Liver (tissue), 7 donors: ENCODE measurements at regions not wholly inside any gene's neighbourhood (a gene's known extent, or its start where the extent isn't known, plus 50 kb on each side); places are given as distances from the start of the nearest gene placed in this dataset.

Experiments
- DNase-seq: peaks from one replicate; pipeline ENCODE4 v3.0.0-alpha.2; 2017; ENCODE audit warnings: low spot score
- H3K27ac ChIP-seq, 2 donors: one replicate each; pipeline ENCODE4 v1.7.0; 2013; ENCODE audit warnings: inconsistent platforms in 2 of 2, low read length in 2 of 2, control low read depth in 1 of 2, low read depth in 1 of 2, mild to moderate bottlenecking in 1 of 2
- H3K27me3 ChIP-seq, 4 donors: one replicate each; pipeline versions ENCODE4 v1.6.1 to v1.7.0; 2013; ENCODE audit warnings: low read length in 3 of 4, inconsistent platforms in 1 of 4, mild to moderate bottlenecking in 1 of 4, moderate library complexity in 1 of 4; ENCODE audit not compliant: control insufficient read depth in 4 of 4, insufficient read depth in 4 of 4
- H3K36me3 ChIP-seq, 4 donors: one replicate each; pipeline versions ENCODE4 v1.6.1 to v1.7.0; 2013; ENCODE audit warnings: low read length in 3 of 4, mild to moderate bottlenecking in 3 of 4, low read depth in 1 of 4, moderate library complexity in 1 of 4; ENCODE audit not compliant: control insufficient read depth in 4 of 4, insufficient read depth in 3 of 4
- H3K4me1 ChIP-seq, 4 donors: one replicate each; pipeline versions ENCODE4 v1.6.1 to v1.7.0; 2013; ENCODE audit warnings: low read length in 3 of 4, mild to moderate bottlenecking in 3 of 4, moderate library complexity in 1 of 4; ENCODE audit not compliant: control insufficient read depth in 4 of 4, insufficient read depth in 4 of 4
- H3K4me3 ChIP-seq, 3 donors: one replicate each; pipeline versions ENCODE4 v1.6.1 to v1.7.0; 2013; ENCODE audit warnings: low read length in 3 of 3, control low read depth in 1 of 3, low read depth in 1 of 3, mild to moderate bottlenecking in 1 of 3
- H3K9ac ChIP-seq, 2 donors: one replicate each; pipeline ENCODE4 v1.7.0; 2013; ENCODE audit warnings: low read length in 2 of 2, mild to moderate bottlenecking in 2 of 2, moderate library complexity in 2 of 2, control low read depth in 1 of 2, low read depth in 1 of 2
- H3K9me3 ChIP-seq, 4 donors: one replicate each; pipeline versions ENCODE4 v1.6.1 to v1.7.0; 2013; ENCODE audit warnings: low read length in 3 of 4; ENCODE audit not compliant: control insufficient read depth in 4 of 4
- EGR1 ChIP-seq, 2 donors: IDR thresholded peaks; 2 replicates each; pipeline ENCODE4 v1.6.1; 2016 to 2018; ENCODE audit warnings: antibody characterized with exemption in 2 of 2, low read depth in 2 of 2
- FOXA1 ChIP-seq: IDR thresholded peaks from 2 replicates; pipeline ENCODE4 v1.6.1; 2016; ENCODE audit warnings: antibody characterized with exemption
- FOXA2 ChIP-seq: IDR thresholded peaks from 2 replicates; pipeline ENCODE4 v1.6.1; 2016; ENCODE audit warnings: antibody characterized with exemption
- GABPA ChIP-seq, 2 donors: IDR thresholded peaks in 1 of 2; conservative IDR thresholded peaks in 1 of 2; 2 replicates each; pipeline ENCODE4 v1.6.1; 2016; ENCODE audit warnings: antibody characterized with exemption in 2 of 2, mild to moderate bottlenecking in 1 of 2, moderate library complexity in 1 of 2
- HNF4A ChIP-seq, 2 donors: conservative IDR thresholded peaks; 2 replicates each; pipeline ENCODE4 v1.6.1; 2016; ENCODE audit warnings: antibody characterized with exemption in 2 of 2, mild to moderate bottlenecking in 2 of 2
- HNF4G ChIP-seq: IDR thresholded peaks from 2 replicates; pipeline ENCODE4 v1.6.1; 2016; ENCODE audit warnings: antibody characterized with exemption
- JUND ChIP-seq, 2 donors: IDR thresholded peaks; 2 replicates each; pipeline ENCODE4 v1.6.1; 2016; ENCODE audit warnings: antibody characterized with exemption in 2 of 2
- NR2F2 ChIP-seq: IDR thresholded peaks from 2 replicates; pipeline ENCODE4 v1.6.1; 2016; ENCODE audit warnings: antibody characterized with exemption
- RAD21 ChIP-seq, 2 donors: IDR thresholded peaks; 2 replicates each; pipeline ENCODE4 v1.6.1; 2016; ENCODE audit warnings: antibody characterized with exemption in 2 of 2, mild to moderate bottlenecking in 2 of 2
- RXRA ChIP-seq, 2 donors: IDR thresholded peaks; 2 replicates each; pipeline ENCODE4 v1.6.1; 2017 to 2018; ENCODE audit warnings: antibody characterized with exemption in 2 of 2, mild to moderate bottlenecking in 1 of 2
- SP1 ChIP-seq: IDR thresholded peaks from 2 replicates; pipeline ENCODE4 v1.6.1; 2018; ENCODE audit warnings: antibody characterized with exemption, mild to moderate bottlenecking
- TAF1 ChIP-seq: conservative IDR thresholded peaks from 2 replicates; pipeline ENCODE4 v1.6.1; 2016; ENCODE audit warnings: antibody characterized with exemption, mild to moderate bottlenecking
- YY1 ChIP-seq: IDR thresholded peaks from 2 replicates; pipeline ENCODE4 v1.6.1; 2016; ENCODE audit warnings: antibody characterized with exemption, mild to moderate bottlenecking
- WGBS: extraction: QIAGEN DNeasy Blood & Tissue Kit; methylation state at CpG from one replicate; pipeline ENCODE4 v1.1.7; 2013; 5-methylcytosine and 5-hydroxymethylcytosine counted together
- TF ChIP-seq, protein P1 (sequence below): IDR thresholded peaks from 2 replicates; pipeline ENCODE4 v1.6.1; 2016; ENCODE audit warnings: antibody characterized with exemption
- TF ChIP-seq, protein P2 (sequence below): IDR thresholded peaks from 2 replicates; pipeline ENCODE4 v1.6.1; 2016; ENCODE audit warnings: antibody characterized with exemption
- TF ChIP-seq, protein P3 (sequence below): IDR thresholded peaks from 2 replicates; pipeline ENCODE4 v1.6.1; 2016; ENCODE audit warnings: antibody characterized with exemption, mild to moderate bottlenecking
- TF ChIP-seq, protein P4 (sequence below): IDR thresholded peaks from 2 replicates; pipeline ENCODE4 v1.6.1; 2016; ENCODE audit warnings: antibody characterized with exemption
- donor health status: healthy.
- donor health status: healthy.
- donor health status: healthy.
- donor health status: healthy.

DNA sequence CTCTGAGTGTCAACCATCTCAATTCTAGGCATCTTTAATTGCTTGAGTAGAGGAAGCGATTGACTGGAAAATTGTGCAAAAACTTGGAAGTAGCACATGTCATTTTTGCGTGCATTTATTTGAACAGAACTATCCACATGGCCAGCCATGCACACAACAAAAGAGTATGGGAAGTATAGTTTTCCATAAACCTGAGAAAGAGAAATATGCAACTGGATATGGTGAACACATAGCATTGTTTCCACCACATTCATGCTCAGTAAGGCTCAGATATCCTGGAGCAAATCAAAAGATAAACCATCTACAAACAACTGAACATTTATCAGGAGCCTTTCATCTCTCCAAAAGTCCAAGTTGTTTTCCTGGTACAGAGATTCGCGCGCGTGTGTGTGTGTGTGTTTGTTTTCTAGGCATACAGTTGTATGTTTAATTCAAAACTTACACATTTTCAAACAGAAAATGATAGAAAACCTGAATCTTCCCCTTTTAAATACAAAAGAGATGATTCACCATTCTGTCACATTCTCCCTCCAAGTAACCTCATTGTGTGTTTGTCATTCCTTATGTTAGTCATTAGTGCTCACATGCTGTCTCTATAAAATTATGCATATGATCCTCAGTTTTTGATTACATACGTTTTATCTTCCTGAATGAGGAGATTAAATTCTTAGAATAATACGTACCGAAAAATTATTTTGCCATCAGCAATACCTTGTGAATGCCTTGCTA, 780.4 kb upstream of the NRXN1 start:
- TF ChIP-seq SP1 (no peak), EGR1 (IDR thresholded peaks at IDR 0.05; ENCODE audit: low read depth in 2 of 2) (no peak), NR2F2 (no peak), FOXA2 (no peak), HNF4G (no peak), RXRA (IDR thresholded peaks at IDR 0.05) (no peak), JUND (IDR thresholded peaks at IDR 0.05) (no peak), FOXA1 (no peak), YY1 (no peak)
- TF ChIP-seq, protein P1, sequence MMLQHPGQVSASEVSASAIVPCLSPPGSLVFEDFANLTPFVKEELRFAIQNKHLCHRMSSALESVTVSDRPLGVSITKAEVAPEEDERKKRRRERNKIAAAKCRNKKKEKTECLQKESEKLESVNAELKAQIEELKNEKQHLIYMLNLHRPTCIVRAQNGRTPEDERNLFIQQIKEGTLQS, result no peak
- TF ChIP-seq, protein P2, sequence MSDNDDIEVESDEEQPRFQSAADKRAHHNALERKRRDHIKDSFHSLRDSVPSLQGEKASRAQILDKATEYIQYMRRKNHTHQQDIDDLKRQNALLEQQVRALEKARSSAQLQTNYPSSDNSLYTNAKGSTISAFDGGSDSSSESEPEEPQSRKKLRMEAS, result no peak
- TF ChIP-seq, protein P3, sequence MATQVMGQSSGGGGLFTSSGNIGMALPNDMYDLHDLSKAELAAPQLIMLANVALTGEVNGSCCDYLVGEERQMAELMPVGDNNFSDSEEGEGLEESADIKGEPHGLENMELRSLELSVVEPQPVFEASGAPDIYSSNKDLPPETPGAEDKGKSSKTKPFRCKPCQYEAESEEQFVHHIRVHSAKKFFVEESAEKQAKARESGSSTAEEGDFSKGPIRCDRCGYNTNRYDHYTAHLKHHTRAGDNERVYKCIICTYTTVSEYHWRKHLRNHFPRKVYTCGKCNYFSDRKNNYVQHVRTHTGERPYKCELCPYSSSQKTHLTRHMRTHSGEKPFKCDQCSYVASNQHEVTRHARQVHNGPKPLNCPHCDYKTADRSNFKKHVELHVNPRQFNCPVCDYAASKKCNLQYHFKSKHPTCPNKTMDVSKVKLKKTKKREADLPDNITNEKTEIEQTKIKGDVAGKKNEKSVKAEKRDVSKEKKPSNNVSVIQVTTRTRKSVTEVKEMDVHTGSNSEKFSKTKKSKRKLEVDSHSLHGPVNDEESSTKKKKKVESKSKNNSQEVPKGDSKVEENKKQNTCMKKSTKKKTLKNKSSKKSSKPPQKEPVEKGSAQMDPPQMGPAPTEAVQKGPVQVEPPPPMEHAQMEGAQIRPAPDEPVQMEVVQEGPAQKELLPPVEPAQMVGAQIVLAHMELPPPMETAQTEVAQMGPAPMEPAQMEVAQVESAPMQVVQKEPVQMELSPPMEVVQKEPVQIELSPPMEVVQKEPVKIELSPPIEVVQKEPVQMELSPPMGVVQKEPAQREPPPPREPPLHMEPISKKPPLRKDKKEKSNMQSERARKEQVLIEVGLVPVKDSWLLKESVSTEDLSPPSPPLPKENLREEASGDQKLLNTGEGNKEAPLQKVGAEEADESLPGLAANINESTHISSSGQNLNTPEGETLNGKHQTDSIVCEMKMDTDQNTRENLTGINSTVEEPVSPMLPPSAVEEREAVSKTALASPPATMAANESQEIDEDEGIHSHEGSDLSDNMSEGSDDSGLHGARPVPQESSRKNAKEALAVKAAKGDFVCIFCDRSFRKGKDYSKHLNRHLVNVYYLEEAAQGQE, result no peak
- WGBS, result 88% methylated on average over 9 of the region's 9 CpGs
- Histone ChIP-seq H3K9me3 (no peaks in the 10 kb centered on the region), H3K4me3 (no peak overlapping the region), H3K36me3 (no peaks in the 10 kb centered on the region), H3K27me3 (no peaks in the 10 kb centered on the region), H3K27ac (no peak overlapping the region), H3K9ac (no peak overlapping the region), H3K4me1 (no peaks in the 10 kb centered on the region)
- DNase-seq, result no peak

DNA sequence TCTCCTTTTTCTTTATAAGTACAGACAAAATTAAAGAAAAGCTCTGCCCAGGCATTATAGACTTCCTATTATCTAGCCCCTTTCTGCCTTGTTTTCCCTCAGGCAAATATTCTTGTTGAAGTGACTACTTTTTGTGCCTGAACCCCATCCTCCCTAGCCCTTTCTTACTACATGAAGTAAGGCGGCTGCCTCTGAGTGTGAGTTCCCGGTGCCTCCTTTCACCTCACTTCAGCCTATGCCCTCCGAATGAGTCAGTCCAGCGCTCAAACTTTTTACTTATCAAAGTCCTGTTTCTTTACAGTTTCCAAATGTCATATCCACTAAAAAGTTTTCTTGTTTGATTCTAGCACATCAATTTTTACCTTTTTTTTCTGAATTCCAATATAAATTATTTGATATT, 778.3 kb upstream of the NRXN1 start:
- Histone ChIP-seq H3K36me3 (no peaks in the 10 kb centered on the region), H3K4me3 (no peak overlapping the region), H3K27me3 (no peaks in the 10 kb centered on the region), H3K27ac (no peak overlapping the region), H3K9me3 (no peaks in the 10 kb centered on the region), H3K4me1 (no peaks in the 10 kb centered on the region), H3K9ac (no peak overlapping the region)
- TF ChIP-seq HNF4A (conservative IDR thresholded peaks at IDR 0.05), result no peak
- DNase-seq, result no peak
- WGBS, result 91% methylated on average over 4 of the region's 4 CpGs

DNA sequence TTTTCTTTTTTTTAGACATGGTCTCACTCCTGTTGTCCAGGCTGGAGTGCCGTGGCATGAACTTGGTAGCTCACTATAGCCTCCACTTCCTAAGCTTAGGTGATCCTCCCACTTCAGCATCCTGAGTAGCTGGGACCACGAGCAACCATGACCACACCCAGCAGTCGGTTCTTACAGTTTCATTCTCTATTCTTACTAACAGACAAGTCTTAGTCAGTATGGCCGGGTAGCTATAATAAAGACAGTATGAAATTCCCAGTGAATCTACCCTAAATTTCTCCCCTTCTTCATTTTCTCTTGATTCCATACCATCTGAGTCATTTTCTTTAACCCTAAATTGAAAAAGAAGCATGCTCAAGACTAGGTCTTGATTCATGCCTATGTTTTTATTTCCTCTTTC, 775.3 kb upstream of the NRXN1 start:
- Histone ChIP-seq H3K9ac (no peak overlapping the region), H3K9me3 (no peaks in the 10 kb centered on the region), H3K36me3 (no peaks in the 10 kb centered on the region), H3K27me3 (no peaks in the 10 kb centered on the region), H3K4me1 (no peaks in the 10 kb centered on the region), H3K4me3 (no peak overlapping the region), H3K27ac (no peak overlapping the region)
- no peak for DNase-seq
- WGBS, result 74% methylated on average over 4 of the region's 4 CpGs
- TF ChIP-seq EGR1 (IDR thresholded peaks at IDR 0.05; ENCODE audit: low read depth in 2 of 2), result no peak
- TF ChIP-seq, protein P4, sequence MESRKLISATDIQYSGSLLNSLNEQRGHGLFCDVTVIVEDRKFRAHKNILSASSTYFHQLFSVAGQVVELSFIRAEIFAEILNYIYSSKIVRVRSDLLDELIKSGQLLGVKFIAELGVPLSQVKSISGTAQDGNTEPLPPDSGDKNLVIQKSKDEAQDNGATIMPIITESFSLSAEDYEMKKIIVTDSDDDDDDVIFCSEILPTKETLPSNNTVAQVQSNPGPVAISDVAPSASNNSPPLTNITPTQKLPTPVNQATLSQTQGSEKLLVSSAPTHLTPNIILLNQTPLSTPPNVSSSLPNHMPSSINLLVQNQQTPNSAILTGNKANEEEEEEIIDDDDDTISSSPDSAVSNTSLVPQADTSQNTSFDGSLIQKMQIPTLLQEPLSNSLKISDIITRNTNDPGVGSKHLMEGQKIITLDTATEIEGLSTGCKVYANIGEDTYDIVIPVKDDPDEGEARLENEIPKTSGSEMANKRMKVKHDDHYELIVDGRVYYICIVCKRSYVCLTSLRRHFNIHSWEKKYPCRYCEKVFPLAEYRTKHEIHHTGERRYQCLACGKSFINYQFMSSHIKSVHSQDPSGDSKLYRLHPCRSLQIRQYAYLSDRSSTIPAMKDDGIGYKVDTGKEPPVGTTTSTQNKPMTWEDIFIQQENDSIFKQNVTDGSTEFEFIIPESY, result no peak
- TF ChIP-seq RXRA (IDR thresholded peaks at IDR 0.05), result no peak
- TF ChIP-seq GABPA (IDR thresholded peaks at IDR 0.05 in 1 of 2, conservative IDR thresholded peaks at IDR 0.05 in 1 of 2), result no peak
- no peak for TF ChIP-seq RAD21 (IDR thresholded peaks at IDR 0.05)
- no peak for TF ChIP-seq YY1
- no peak for TF ChIP-seq TAF1
- TF ChIP-seq NR2F2, result no peak
- TF ChIP-seq FOXA1, result no peak
- TF ChIP-seq, protein P2, result no peak
- TF ChIP-seq SP1, result no peak
